ENCODE measurements at regions not wholly inside any gene's neighbourhood (a gene's known extent, or its start where the extent isn't known, plus 50 kb on each side); places are given as distances from the start of the nearest gene placed in this dataset.

DNA sequence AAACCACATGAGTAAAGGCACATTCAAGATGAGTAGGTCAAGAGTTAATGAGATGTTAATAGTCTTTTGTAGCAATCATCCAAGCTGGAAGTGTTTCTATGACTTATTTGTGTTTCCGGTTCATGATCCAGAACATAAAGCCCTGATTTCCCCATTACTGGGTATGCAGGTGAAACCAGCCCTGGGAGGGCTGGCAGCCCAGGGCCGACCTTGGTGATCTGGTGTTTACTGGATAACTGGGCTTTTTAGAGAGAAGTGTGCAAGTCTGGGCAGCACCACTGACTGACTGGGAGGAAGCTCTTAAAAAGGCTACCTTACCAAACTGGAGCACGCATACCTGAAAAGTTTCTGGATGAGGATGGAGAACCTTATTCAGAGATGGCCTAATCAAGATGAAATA is 431.6 kb upstream of the VRK2 start:
- Mint-ChIP-seq H3K36me3 (no peaks in the 10 kb centered on the region), H3K27ac (no peak overlapping the region), H3K9me3 (no peaks in the 10 kb centered on the region), H3K4me3 (no peak overlapping the region), H3K27me3 (ENCODE audit: insufficient read depth, low read depth) (no peaks in the 10 kb centered on the region), H3K4me1 (no peaks in the 10 kb centered on the region)
- no peaks in the 10 kb centered on the region for H3K36me3 ChIP-seq
- no peak overlapping the region for H3K9ac ChIP-seq
- no peak overlapping the region for H3K27ac ChIP-seq
- no peak overlapping the region for H2AFZ ChIP-seq (replicated peaks)
- no peak for DNase-seq (ENCODE audit: low spot score)
- H3K27me3 ChIP-seq = no peaks in the 10 kb centered on the region
- H3K4me3 ChIP-seq = no peak overlapping the region
- H3K4me2 ChIP-seq = no peak overlapping the region
- no peaks in the 10 kb centered on the region for H3K4me1 ChIP-seq
- no peaks in the 10 kb centered on the region for H3K79me2 ChIP-seq (ENCODE audit: low read depth)
- no peaks in the 10 kb centered on the region for H4K20me1 ChIP-seq (ENCODE audit: low read depth)
- TF ChIP-seq, protein P1, sequence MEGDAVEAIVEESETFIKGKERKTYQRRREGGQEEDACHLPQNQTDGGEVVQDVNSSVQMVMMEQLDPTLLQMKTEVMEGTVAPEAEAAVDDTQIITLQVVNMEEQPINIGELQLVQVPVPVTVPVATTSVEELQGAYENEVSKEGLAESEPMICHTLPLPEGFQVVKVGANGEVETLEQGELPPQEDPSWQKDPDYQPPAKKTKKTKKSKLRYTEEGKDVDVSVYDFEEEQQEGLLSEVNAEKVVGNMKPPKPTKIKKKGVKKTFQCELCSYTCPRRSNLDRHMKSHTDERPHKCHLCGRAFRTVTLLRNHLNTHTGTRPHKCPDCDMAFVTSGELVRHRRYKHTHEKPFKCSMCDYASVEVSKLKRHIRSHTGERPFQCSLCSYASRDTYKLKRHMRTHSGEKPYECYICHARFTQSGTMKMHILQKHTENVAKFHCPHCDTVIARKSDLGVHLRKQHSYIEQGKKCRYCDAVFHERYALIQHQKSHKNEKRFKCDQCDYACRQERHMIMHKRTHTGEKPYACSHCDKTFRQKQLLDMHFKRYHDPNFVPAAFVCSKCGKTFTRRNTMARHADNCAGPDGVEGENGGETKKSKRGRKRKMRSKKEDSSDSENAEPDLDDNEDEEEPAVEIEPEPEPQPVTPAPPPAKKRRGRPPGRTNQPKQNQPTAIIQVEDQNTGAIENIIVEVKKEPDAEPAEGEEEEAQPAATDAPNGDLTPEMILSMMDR (IDR thresholded peaks at IDR 0.05) = no peak
- TF ChIP-seq EZH2phosphoT487 (IDR thresholded peaks at IDR 0.05) = no peak
- no peak for TF ChIP-seq EZH2 (IDR thresholded peaks at IDR 0.05)
- H3F3A ChIP-seq (ENCODE audit: low read depth) = no peaks in the 10 kb centered on the region
- H3K9me3 ChIP-seq (ENCODE audit: low read depth) = no peaks in the 10 kb centered on the region

DNA sequence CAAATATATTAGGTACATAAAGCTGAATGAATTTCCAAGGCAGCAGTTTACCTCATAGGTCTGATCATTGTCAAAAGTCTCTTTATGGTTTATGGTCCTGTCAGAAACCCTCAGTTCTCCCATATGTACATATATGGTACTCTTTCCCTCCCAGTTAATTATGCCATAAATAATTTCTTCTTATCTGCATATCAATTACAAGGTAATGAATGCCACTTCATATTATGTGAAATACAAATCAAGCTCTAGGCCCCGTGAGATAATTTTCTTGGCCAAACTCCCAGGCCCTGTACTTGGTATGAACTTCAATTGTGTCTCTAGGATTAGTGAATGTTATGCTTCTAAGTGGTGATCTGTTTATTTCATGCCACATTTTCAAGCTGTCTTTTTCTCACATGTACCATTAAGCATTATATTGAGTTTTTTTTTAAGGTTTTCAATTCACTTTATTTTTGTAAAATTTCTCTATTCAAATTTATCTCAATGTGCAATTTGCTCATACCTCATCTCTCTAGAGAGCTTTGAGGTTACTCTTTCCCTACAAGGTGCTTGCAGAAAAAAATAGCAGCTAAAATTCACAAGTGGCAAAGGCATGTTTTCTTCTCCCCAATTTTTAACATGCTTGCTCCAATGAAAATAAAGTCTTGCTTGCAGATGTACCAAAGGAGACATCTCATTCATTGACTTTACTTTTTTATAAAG is 430.6 kb upstream of the VRK2 start:
- Mint-ChIP-seq H3K27me3 (ENCODE audit: insufficient read depth, low read depth) (no peaks in the 10 kb centered on the region), H3K27ac (no peak overlapping the region), H3K4me3 (no peak overlapping the region), H3K4me1 (no peaks in the 10 kb centered on the region), H3K9me3 (no peaks in the 10 kb centered on the region), H3K36me3 (no peaks in the 10 kb centered on the region)
- H3K27ac ChIP-seq = no peak overlapping the region
- no peaks in the 10 kb centered on the region for H3K9me3 ChIP-seq (ENCODE audit: low read depth)
- H3F3A ChIP-seq (ENCODE audit: low read depth) = no peaks in the 10 kb centered on the region
- no peak overlapping the region for H3K9ac ChIP-seq
- no peak overlapping the region for H3K4me3 ChIP-seq
- no peaks in the 10 kb centered on the region for H3K79me2 ChIP-seq (ENCODE audit: low read depth)
- no peaks in the 10 kb centered on the region for H4K20me1 ChIP-seq (ENCODE audit: low read depth)
- H3K4me2 ChIP-seq = no peak overlapping the region
- H2AFZ ChIP-seq (replicated peaks) = no peak overlapping the region
- H3K36me3 ChIP-seq = no peaks in the 10 kb centered on the region
- no peak for TF ChIP-seq EZH2phosphoT487 (IDR thresholded peaks at IDR 0.05)
- no peak for TF ChIP-seq EZH2 (IDR thresholded peaks at IDR 0.05)
- TF ChIP-seq, protein P1 (IDR thresholded peaks at IDR 0.05) = no peak
- no peaks in the 10 kb centered on the region for H3K4me1 ChIP-seq
- no peak for DNase-seq (ENCODE audit: low spot score)
- no peaks in the 10 kb centered on the region for H3K27me3 ChIP-seq

DNA sequence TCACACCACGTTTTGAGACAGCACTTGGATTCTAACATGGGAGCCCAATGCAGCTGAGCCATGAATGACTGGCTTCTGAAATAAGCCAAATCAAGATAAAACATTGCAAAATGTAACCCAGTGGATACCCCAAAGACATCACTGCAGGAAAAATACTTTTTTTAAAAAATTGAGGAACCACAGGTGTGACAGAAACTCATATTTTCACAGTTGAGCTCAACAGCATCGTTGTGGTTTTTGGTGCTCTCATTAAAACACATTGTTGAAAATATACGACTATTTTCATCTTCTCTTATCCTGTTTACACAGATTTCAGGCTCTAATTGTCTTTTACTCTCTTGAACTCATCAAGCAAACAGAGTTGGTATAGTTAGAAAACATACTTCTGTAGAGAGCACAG is 429.3 kb upstream of the VRK2 start:
- Mint-ChIP-seq H3K27me3 (ENCODE audit: insufficient read depth, low read depth) (no peaks in the 10 kb centered on the region), H3K4me3 (no peak overlapping the region), H3K4me1 (peaks cover 3% of the 10 kb centered on the region), H3K36me3 (no peaks in the 10 kb centered on the region), H3K27ac (no peak overlapping the region), H3K9me3 (no peaks in the 10 kb centered on the region)
- H3F3A ChIP-seq (ENCODE audit: low read depth) = no peaks in the 10 kb centered on the region
- no peak overlapping the region for H2AFZ ChIP-seq (replicated peaks)
- no peaks in the 10 kb centered on the region for H4K20me1 ChIP-seq (ENCODE audit: low read depth)
- H3K4me2 ChIP-seq = no peak overlapping the region
- no peaks in the 10 kb centered on the region for H3K36me3 ChIP-seq
- no peaks in the 10 kb centered on the region for H3K9me3 ChIP-seq (ENCODE audit: low read depth)
- H3K27ac ChIP-seq = no peak overlapping the region
- no peak overlapping the region for H3K9ac ChIP-seq
- no peaks in the 10 kb centered on the region for H3K4me1 ChIP-seq
- no peaks in the 10 kb centered on the region for H3K79me2 ChIP-seq (ENCODE audit: low read depth)
- no peak overlapping the region for H3K4me3 ChIP-seq
- H3K27me3 ChIP-seq = no peaks in the 10 kb centered on the region
- TF ChIP-seq EZH2phosphoT487 (IDR thresholded peaks at IDR 0.05) (no peak), EZH2 (IDR thresholded peaks at IDR 0.05) (no peak)
- TF ChIP-seq, protein P1 (IDR thresholded peaks at IDR 0.05) = no peak
- no peak for DNase-seq (ENCODE audit: low spot score)
